ENCODE measurements at regions not wholly inside any gene's neighbourhood (a gene's known extent, or its start where the extent isn't known, plus 50 kb on each side); places are given as distances from the start of the nearest gene placed in this dataset.
"Not testable (repeated sequence)": the region's sequence is repeated elsewhere in the genome, so short reads cannot be mapped to it uniquely, and the experiment has no call there.

GRCh38 chr9:1890201-1890600 lies 124.9 kb upstream of the SMARCA2 start (continued):
- TF ChIP-seq REST (IDR thresholded peaks at IDR 0.05) = no peak

GRCh38 chr9:1890816-1891215 lies 124.3 kb upstream of the SMARCA2 start:
- Histone ChIP-seq H3K27ac (ENCODE audit: low read depth in 1 of 2, low read length in 2 of 2) (no peak overlapping the region), H3K9ac (ENCODE audit: low read depth in 1 of 2, low read length in 2 of 2) (no peak overlapping the region), H3K9me3 (ENCODE audit: control insufficient read depth in 4 of 4, low read length in 3 of 4) (no peaks in the 10 kb centered on the region), H3K27me3 (ENCODE audit: control insufficient read depth in 4 of 4, insufficient read depth in 4 of 4, low read length in 3 of 4) (peaks cover 0 to 3% (median 0%) of the 10 kb centered on the region in 4 donors), H3K4me1 (ENCODE audit: control insufficient read depth in 4 of 4, insufficient read depth in 4 of 4, low read length in 3 of 4) (no peaks in the 10 kb centered on the region), H3K4me3 (ENCODE audit: low read depth in 1 of 3, low read length in 3 of 3) (no peak overlapping the region), H3K36me3 (ENCODE audit: control insufficient read depth in 4 of 4, insufficient read depth in 3 of 4, low read depth in 1 of 4, low read length in 3 of 4) (no peaks in the 10 kb centered on the region)
- WGBS = 61% methylated on average over 3 of the region's 3 CpGs
- TF ChIP-seq ATF3 (IDR thresholded peaks at IDR 0.05) = no peak
- no peak for TF ChIP-seq REST (IDR thresholded peaks at IDR 0.05)
- no peak for TF ChIP-seq YY1 (IDR thresholded peaks at IDR 0.05)
- TF ChIP-seq RXRA (IDR thresholded peaks at IDR 0.05) = no peak
- no peak for DNase-seq (ENCODE audit: low spot score)

- not testable (repeated sequence) for H3K4me3 ChIP-seq (ENCODE audit: low read depth in 1 of 3, low read length in 3 of 3); H3K9ac ChIP-seq (ENCODE audit: low read depth in 1 of 2, low read length in 2 of 2); DNase-seq (ENCODE audit: low spot score); H3K27ac ChIP-seq (ENCODE audit: low read depth in 1 of 2, low read length in 2 of 2); H3K27me3 ChIP-seq (ENCODE audit: control insufficient read depth in 4 of 4, insufficient read depth in 4 of 4, low read length in 3 of 4); H3K4me1 ChIP-seq (ENCODE audit: control insufficient read depth in 4 of 4, insufficient read depth in 4 of 4, low read length in 3 of 4); H3K36me3 ChIP-seq (ENCODE audit: control insufficient read depth in 4 of 4, insufficient read depth in 3 of 4, low read depth in 1 of 4, low read length in 3 of 4)
- 74% methylated on average over 6 of the region's 6 CpGs for WGBS
- H3K9me3 ChIP-seq (ENCODE audit: control insufficient read depth in 4 of 4, low read length in 3 of 4) = peaks cover 2 to 19% (median 6%) of the 10 kb centered on the region in 4 donors
Observed at GRCh38 chr9:1903080-1903704, 112.0 kb upstream of the SMARCA2 start.

GRCh38 chr9:1907465-1907864 lies 107.7 kb upstream of the SMARCA2 start:
- no peak for DNase-seq (ENCODE audit: low spot score)
- Histone ChIP-seq H3K9me3 (ENCODE audit: control insufficient read depth in 4 of 4, low read length in 3 of 4) (peaks cover 0 to 16% (median 5%) of the 10 kb centered on the region in 4 donors), H3K27ac (ENCODE audit: low read depth in 1 of 2, low read length in 2 of 2) (no peak overlapping the region), H3K36me3 (ENCODE audit: control insufficient read depth in 4 of 4, insufficient read depth in 3 of 4, low read depth in 1 of 4, low read length in 3 of 4) (no peaks in the 10 kb centered on the region), H3K4me1 (ENCODE audit: control insufficient read depth in 4 of 4, insufficient read depth in 4 of 4, low read length in 3 of 4) (no peaks in the 10 kb centered on the region), H3K27me3 (ENCODE audit: control insufficient read depth in 4 of 4, insufficient read depth in 4 of 4, low read length in 3 of 4) (no peaks in the 10 kb centered on the region), H3K9ac (ENCODE audit: low read depth in 1 of 2, low read length in 2 of 2) (no peak overlapping the region), H3K4me3 (ENCODE audit: low read depth in 1 of 3, low read length in 3 of 3) (no peak overlapping the region)
- WGBS = 91% methylated on average over 1 of the region's 1 CpG
- TF ChIP-seq REST (IDR thresholded peaks at IDR 0.05) (no peak), ZBTB33 (IDR thresholded peaks at IDR 0.05) (no peak), EGR1 (IDR thresholded peaks at IDR 0.05; ENCODE audit: low read depth in 2 of 2) (no peak), RAD21 (IDR thresholded peaks at IDR 0.05) (no peak), SP1 (IDR thresholded peaks at IDR 0.05) (no peak)

Data from liver (tissue), 7 donors.